RWPE1 (cell line): ENCODE measurements at regions not wholly inside any gene's neighbourhood (a gene's known extent, or its start where the extent isn't known, plus 50 kb on each side); places are given as distances from the start of the nearest gene placed in this dataset.

Source experiments
- CTCF ChIA-PET: fragments of 350-600 bp; sonication (Branson Sonifier 250); formaldehyde crosslinking; extraction: SDS; loops from one replicate; lab custom pipeline; 2021; lab: Yijun Ruan, JAX
- POLR2A ChIA-PET: fragments of 400-600 bp; formaldehyde crosslinking; extraction: SDS; loops from one replicate; lab custom pipeline; 2020; ENCODE audit warnings: antibody characterized with exemption; ENCODE audit not compliant: low non-redundant PET; lab: Yijun Ruan, JAX
- DNase-seq: peaks from one replicate; pipeline ENCODE4 v3.0.0; 2012; ENCODE audit warnings: low spot score
- H3K27ac ChIP-seq: fragments of 450-650 bp; 2 replicates; pipeline ENCODE4 v1.5.1; 2017
- CTCF ChIP-seq: fragments of 450-650 bp; conservative IDR thresholded peaks from 2 replicates; pipeline ENCODE4 v1.5.1; 2017; ENCODE audit warnings: low read depth, mild to moderate bottlenecking

GRCh38 chr1:219539645-219540254 is 73.2 kb downstream of the ZC3H11B start:
- no peak for TF ChIP-seq CTCF
- POLR2A ChIA-PET: no interaction called here
- no peak overlapping the region for H3K27ac ChIP-seq
- CTCF ChIA-PET: interaction anchor here (0.7 to 1.5 kb wide), 4 partner anchors 14 to 154 kb away, joined by 3 to 7 read pairs (median 4); no protein-coding TSS in a partner anchor
- DNase-seq: no peak

- TF ChIP-seq CTCF: no peak
- no peak overlapping the region for H3K27ac ChIP-seq
- POLR2A ChIA-PET: no interaction called here
- CTCF ChIA-PET: interaction anchor here (0.5 to 1.5 kb wide), 4 partner anchors 79 to 692 kb away, joined by 3 to 4 read pairs (median 3); no protein-coding TSS in a partner anchor
- no peak for DNase-seq
Measured at GRCh38 chr1:219538886-219539285, 74.0 kb downstream of the ZC3H11B start.

GRCh38 chr1:219537223-219537631 is 75.7 kb downstream of the ZC3H11B start:
- no peak for TF ChIP-seq CTCF
- POLR2A ChIA-PET: no interaction called here
- CTCF ChIA-PET: interaction anchor here (0.6 to 1.2 kb wide), 4 partner anchors 12 to 1239 kb away, joined by 3 read pairs; no protein-coding TSS in a partner anchor
- H3K27ac ChIP-seq: no peak overlapping the region
- no peak for DNase-seq

GRCh38 chr1:219536038-219536437 is 76.9 kb downstream of the ZC3H11B start:
- ChIA-PET CTCF (no interaction called here), POLR2A (no interaction called here)
- DNase-seq: no peak

GRCh38 chr1:219534991-219535390 is 77.9 kb downstream of the ZC3H11B start:
- ChIA-PET POLR2A (no interaction called here), CTCF (interaction anchor here (0.6 kb wide), 1 partner anchor 237 kb away, joined by 4 read pairs; no protein-coding TSS in a partner anchor)
- no peak for DNase-seq
- TF ChIP-seq CTCF: no peak
- H3K27ac ChIP-seq: no peak overlapping the region

More at GRCh38 chr1:219536038-219536437, 76.9 kb downstream of the ZC3H11B start:
- H3K27ac ChIP-seq: no peak overlapping the region
- no peak for TF ChIP-seq CTCF

GRCh38 chr1:219533280-219533679 is 79.6 kb downstream of the ZC3H11B start:
- DNase-seq: no peak
- no peak for TF ChIP-seq CTCF
- ChIA-PET POLR2A (no interaction called here), CTCF (interaction anchor here (0.7 kb wide), 1 partner anchor 66 kb away, joined by 3 read pairs; no protein-coding TSS in a partner anchor)
- no peak overlapping the region for H3K27ac ChIP-seq
